Caco-2 (cell line): ENCODE measurements at regions not wholly inside any gene's neighbourhood (a gene's known extent, or its start where the extent isn't known, plus 50 kb on each side); places are given as distances from the start of the nearest gene placed in this dataset.

Experiments used
- BruUV-seq: library from RNA; stranded (reverse); fragments of 400-500 nt; replicated peaks from 2 replicates; lab custom pipeline; 2021; lab: Mats Ljungman, UMichigan
- CTCF ChIA-PET: fragments of 300-600 bp; sonication (Branson Sonifier 250); formaldehyde crosslinking; loops from one replicate; lab custom pipeline; 2022; ENCODE audit warnings: antibody characterized with exemption; lab: Charles Lee
- POLR2A ChIA-PET: fragments of 300-600 bp; sonication (Branson Sonifier 250); formaldehyde crosslinking; loops from one replicate; lab custom pipeline; 2022; ENCODE audit warnings: antibody characterized with exemption; lab: Charles Lee
- DNase-seq, 2 experiments: peaks; one replicate each; pipeline versions ENCODE4 v3.0.0 to v3.0.0-alpha.2; 2020 to 2022
- H3K27me3 ChIP-seq: replicated peaks from 2 replicates; pipeline ENCODE4 v1.6.0; 2011; ENCODE audit warnings: low read length; ENCODE audit not compliant: control insufficient read depth, insufficient read depth
- H3K36me3 ChIP-seq: 2 replicates; pipeline ENCODE4 v1.5.1; 2011; ENCODE audit warnings: low read length; ENCODE audit not compliant: control insufficient read depth, insufficient read depth
- H3K4me1 ChIP-seq: fragments of 250-450 bp; sonication (Bioruptor Pico); 2 replicates; pipeline ENCODE4 v1.5.1; 2020; ENCODE audit warnings: mild to moderate bottlenecking
- H3K4me3 ChIP-seq: 2 replicates; pipeline ENCODE4 v1.5.1; 2011; ENCODE audit warnings: low read depth, mild to moderate bottlenecking, control low read depth, low read length
- H3K9me3 ChIP-seq: fragments of 250-450 bp; sonication (Bioruptor Pico); 2 replicates; pipeline ENCODE4 v1.5.1; 2020; ENCODE audit warnings: mild to moderate bottlenecking, moderate library complexity
- H3K27ac Mint-ChIP-seq: one replicate; pipeline ENCODE4 v1.8.0; 2022; ENCODE audit warnings: mixed read lengths; ENCODE audit not compliant: unreplicated experiment
- H3K27me3 Mint-ChIP-seq: one replicate; pipeline ENCODE4 v1.8.0; 2022; ENCODE audit warnings: mixed read lengths; ENCODE audit not compliant: insufficient read depth, unreplicated experiment
- H3K36me3 Mint-ChIP-seq: one replicate; pipeline ENCODE4 v1.8.0; 2022; ENCODE audit warnings: mild to moderate bottlenecking, mixed read lengths; ENCODE audit not compliant: insufficient read depth, unreplicated experiment
- H3K4me1 Mint-ChIP-seq: one replicate; pipeline ENCODE4 v1.8.0; 2022; ENCODE audit warnings: low read depth, mixed read lengths; ENCODE audit not compliant: unreplicated experiment
- H3K4me3 Mint-ChIP-seq: one replicate; pipeline ENCODE4 v1.8.0; 2022; ENCODE audit warnings: mild to moderate bottlenecking, moderate library complexity, mixed read lengths; ENCODE audit not compliant: unreplicated experiment
- H3K9me3 Mint-ChIP-seq: one replicate; pipeline ENCODE4 v1.8.0; 2022; ENCODE audit warnings: mixed read lengths; ENCODE audit not compliant: unreplicated experiment
- intact Hi-C: fragments of 100-400 bp; cut with micrococcal nuclease; formaldehyde crosslinking; loops from one replicate; pipeline ENCODE4 v1.10.0; 2022; ENCODE audit not compliant: unreplicated experiment
- TF ChIP-seq, protein P1 (sequence below), 2 experiments: fragments of 200-600 bp in 1 of 2; IDR thresholded peaks; 1 replicate in 1 of 2; 2 replicates in 1 of 2; pipeline versions ENCODE4 v1.5.1 to v1.8.0; 2011 to 2022; ENCODE audit warnings: antibody characterized with exemption in 1 of 2, control low read depth in 1 of 2, inconsistent platforms in 1 of 2, low read depth in 1 of 2, low read length in 1 of 2, mild to moderate bottlenecking in 1 of 2, moderate library complexity in 1 of 2; ENCODE audit not compliant: insufficient read depth in 1 of 2, severe bottlenecking in 1 of 2, unreplicated experiment in 1 of 2

GRCh38 chr9:10686943-10687342 lies 74.1 kb upstream of the PTPRD start:
- Mint-ChIP-seq H3K9me3 (no peaks in the 10 kb centered on the region), H3K4me3 (no peak overlapping the region), H3K27ac (no peak overlapping the region), H3K4me1 (no peaks in the 10 kb centered on the region), H3K36me3 (no peaks in the 10 kb centered on the region), H3K27me3 (peaks cover 4% of the 10 kb centered on the region)
- TF ChIP-seq, protein P1, sequence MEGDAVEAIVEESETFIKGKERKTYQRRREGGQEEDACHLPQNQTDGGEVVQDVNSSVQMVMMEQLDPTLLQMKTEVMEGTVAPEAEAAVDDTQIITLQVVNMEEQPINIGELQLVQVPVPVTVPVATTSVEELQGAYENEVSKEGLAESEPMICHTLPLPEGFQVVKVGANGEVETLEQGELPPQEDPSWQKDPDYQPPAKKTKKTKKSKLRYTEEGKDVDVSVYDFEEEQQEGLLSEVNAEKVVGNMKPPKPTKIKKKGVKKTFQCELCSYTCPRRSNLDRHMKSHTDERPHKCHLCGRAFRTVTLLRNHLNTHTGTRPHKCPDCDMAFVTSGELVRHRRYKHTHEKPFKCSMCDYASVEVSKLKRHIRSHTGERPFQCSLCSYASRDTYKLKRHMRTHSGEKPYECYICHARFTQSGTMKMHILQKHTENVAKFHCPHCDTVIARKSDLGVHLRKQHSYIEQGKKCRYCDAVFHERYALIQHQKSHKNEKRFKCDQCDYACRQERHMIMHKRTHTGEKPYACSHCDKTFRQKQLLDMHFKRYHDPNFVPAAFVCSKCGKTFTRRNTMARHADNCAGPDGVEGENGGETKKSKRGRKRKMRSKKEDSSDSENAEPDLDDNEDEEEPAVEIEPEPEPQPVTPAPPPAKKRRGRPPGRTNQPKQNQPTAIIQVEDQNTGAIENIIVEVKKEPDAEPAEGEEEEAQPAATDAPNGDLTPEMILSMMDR (IDR thresholded peaks at IDR 0.05; ENCODE audit: insufficient read depth in 1 of 2, low read depth in 1 of 2, low read length in 1 of 2, severe bottlenecking in 1 of 2, unreplicated experiment in 1 of 2) = no peak
- no TSS peak for BruUV-seq
- no peaks in the 10 kb centered on the region for H3K27me3 ChIP-seq
- intact Hi-C loops = no loop called here
- DNase-seq = no peak
- no peaks in the 10 kb centered on the region for H3K9me3 ChIP-seq
- no peaks in the 10 kb centered on the region for H3K4me1 ChIP-seq
- H3K36me3 ChIP-seq = no peaks in the 10 kb centered on the region
- CTCF ChIA-PET = no interaction called here
- POLR2A ChIA-PET = no interaction called here
- H3K4me3 ChIP-seq = no peak overlapping the region

GRCh38 chr9:10690546-10690945 lies 77.7 kb upstream of the PTPRD start:
- Histone ChIP-seq H3K36me3 (no peaks in the 10 kb centered on the region), H3K27me3 (no peaks in the 10 kb centered on the region), H3K4me3 (no peak overlapping the region), H3K9me3 (no peaks in the 10 kb centered on the region), H3K4me1 (no peaks in the 10 kb centered on the region)
- Mint-ChIP-seq H3K4me3 (no peak overlapping the region), H3K4me1 (no peaks in the 10 kb centered on the region), H3K36me3 (no peaks in the 10 kb centered on the region), H3K27ac (no peak overlapping the region), H3K9me3 (no peaks in the 10 kb centered on the region), H3K27me3 (peaks cover 4% of the 10 kb centered on the region)
- POLR2A ChIA-PET = no interaction called here
- TF ChIP-seq, protein P1 (IDR thresholded peaks at IDR 0.05; ENCODE audit: insufficient read depth in 1 of 2, low read depth in 1 of 2, low read length in 1 of 2, severe bottlenecking in 1 of 2, unreplicated experiment in 1 of 2) = no peak
- CTCF ChIA-PET = no interaction called here
- intact Hi-C loops = no loop called here
- DNase-seq = no peak
- no TSS peak for BruUV-seq

GRCh38 chr9:10697044-10697443 lies 84.2 kb upstream of the PTPRD start:
- H3K27ac Mint-ChIP-seq = no peak overlapping the region
- CTCF ChIA-PET = no interaction called here

More at GRCh38 chr9:10697044-10697443, 84.2 kb upstream of the PTPRD start:
- Mint-ChIP-seq H3K4me3 (no peak overlapping the region), H3K4me1 (no peaks in the 10 kb centered on the region), H3K9me3 (no peaks in the 10 kb centered on the region), H3K27me3 (no peaks in the 10 kb centered on the region), H3K36me3 (no peaks in the 10 kb centered on the region)
- BruUV-seq = no TSS peak
- Histone ChIP-seq H3K9me3 (no peaks in the 10 kb centered on the region), H3K4me3 (no peak overlapping the region), H3K27me3 (no peaks in the 10 kb centered on the region), H3K36me3 (no peaks in the 10 kb centered on the region), H3K4me1 (no peaks in the 10 kb centered on the region)
- TF ChIP-seq, protein P1 (IDR thresholded peaks at IDR 0.05; ENCODE audit: insufficient read depth in 1 of 2, low read depth in 1 of 2, low read length in 1 of 2, severe bottlenecking in 1 of 2, unreplicated experiment in 1 of 2) = no peak
- POLR2A ChIA-PET = no interaction called here
- no peak for DNase-seq
- intact Hi-C loops = no loop called here
